ENCODE measurements at regions not wholly inside any gene's neighbourhood (a gene's known extent, or its start where the extent isn't known, plus 50 kb on each side); places are given as distances from the start of the nearest gene placed in this dataset.
A peak's percentile ranks its signal among the peaks of the same experiment; 100 is the strongest.

GRCh38 chr12:98453492-98453891 is 61.9 kb upstream of the TMPO start:
- no peak for DNase-seq

GRCh38 chr12:98456041-98456440 is 59.3 kb upstream of the TMPO start:
- no peak for DNase-seq

- DNase-seq: peak; percentile 33
Observed at GRCh38 chr12:98456576-98457573, 58.5 kb upstream of the TMPO start.

- DNase-seq: peak; percentile 63
Observed at GRCh38 chr12:98464190-98464589, 51.2 kb upstream of the TMPO start.

GRCh38 chr12:98465505-98465904 is 49.9 kb upstream of the TMPO start:
- DNase-seq: no peak
